Stimulated activated CD4-positive, alpha-beta T cell treated with anti-CD3 and anti-CD28 coated beads, Interleukin-12 subunit alpha, Interleukin-12 subunit beta, amount 100 ng/mL, for 4 hours (primary cell): ENCODE measurements at regions not wholly inside any gene's neighbourhood (a gene's known extent, or its start where the extent isn't known, plus 50 kb on each side); places are given as distances from the start of the nearest gene placed in this dataset.

ENCODE experiments used
- DNase-seq: peaks from one replicate; pipeline ENCODE4 v3.0.0-alpha.2; 2020

DNA sequence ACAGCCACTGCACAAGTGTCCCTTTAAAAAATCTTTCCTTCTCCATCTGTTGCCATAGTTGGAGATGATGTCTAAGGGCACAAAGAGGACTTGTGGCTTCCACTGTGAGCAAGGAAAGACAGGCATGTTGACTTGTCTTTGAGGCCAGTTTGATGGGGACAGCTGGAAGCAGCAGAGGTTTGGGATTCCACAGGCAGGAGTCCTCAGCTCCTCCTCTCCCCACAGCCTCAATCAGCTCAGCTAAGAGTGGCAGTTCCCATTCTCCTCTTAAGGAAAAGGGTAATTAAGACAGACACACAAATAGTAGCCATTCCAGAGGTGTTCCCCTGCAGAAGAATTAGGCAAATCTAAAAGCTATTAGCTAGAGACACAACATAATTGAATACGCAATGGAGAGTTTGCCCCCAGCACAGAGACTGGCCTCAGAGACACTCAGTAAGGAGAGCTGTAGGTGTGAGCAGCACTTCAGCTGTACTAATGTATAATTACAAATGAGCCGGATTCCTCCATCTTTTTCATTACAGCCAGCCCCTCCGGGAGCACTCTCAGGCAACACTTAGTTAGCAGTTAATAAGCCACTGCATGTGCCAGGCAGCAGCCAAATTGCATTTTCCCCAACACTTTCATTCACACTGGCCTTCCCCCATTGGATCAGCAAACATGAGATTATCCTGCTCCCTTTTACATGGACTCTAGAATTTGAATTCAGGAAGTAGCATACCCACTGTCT lies 434.0 kb downstream of the FOXO1 start:
- no peak for DNase-seq

DNA sequence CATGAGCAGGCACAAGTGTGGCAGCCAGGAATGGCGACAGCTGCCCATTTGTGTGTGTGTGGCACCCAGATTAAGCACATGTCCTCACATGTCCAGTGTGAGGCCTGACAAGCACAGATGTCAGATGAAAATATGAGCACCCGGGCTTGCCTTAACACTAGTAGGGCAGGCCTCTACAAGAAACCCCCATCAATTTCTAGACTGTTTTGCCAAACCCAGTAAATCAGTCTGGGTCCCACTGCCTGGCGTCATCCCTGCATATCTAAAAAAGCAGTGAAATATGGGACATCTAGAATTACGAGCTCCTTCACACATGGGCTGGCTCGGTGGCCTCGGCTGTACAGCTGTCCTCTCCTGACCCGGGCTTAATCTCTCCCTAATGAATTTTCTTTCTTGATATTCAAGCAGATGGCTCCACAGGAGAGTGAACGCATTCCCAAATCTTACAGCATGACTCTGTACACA lies 432.7 kb downstream of the FOXO1 start:
- no peak for DNase-seq

DNA sequence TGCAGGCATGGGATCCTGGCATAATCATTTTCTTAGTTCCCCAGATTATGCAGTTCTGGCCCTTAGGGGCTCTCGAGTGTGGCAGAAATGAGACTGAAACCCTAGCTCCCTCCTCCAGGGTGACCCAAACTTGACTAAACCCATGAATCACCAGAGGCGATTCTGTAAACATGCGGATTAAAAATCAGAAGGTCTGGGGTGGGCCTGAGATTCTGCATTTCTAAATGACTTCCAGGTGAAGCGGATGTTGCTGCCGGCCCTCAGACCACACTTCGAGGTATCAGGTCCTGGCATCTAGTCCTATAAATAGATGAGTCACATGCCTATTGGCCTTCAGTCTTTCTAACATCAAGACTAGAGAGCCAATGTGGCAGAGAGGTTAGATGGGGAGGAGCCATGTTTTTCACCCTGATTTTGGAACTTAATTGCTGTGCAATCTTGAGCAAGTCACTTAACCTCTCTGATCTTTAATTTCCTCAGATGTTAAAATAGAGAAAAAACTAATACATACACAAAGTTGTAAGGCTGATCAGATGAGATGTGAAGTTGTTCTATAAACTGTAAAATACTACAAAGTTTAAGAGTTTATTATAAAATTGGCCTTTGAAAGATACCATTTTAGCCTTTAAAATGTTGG lies 431.2 kb downstream of the FOXO1 start:
- no peak for DNase-seq

DNA sequence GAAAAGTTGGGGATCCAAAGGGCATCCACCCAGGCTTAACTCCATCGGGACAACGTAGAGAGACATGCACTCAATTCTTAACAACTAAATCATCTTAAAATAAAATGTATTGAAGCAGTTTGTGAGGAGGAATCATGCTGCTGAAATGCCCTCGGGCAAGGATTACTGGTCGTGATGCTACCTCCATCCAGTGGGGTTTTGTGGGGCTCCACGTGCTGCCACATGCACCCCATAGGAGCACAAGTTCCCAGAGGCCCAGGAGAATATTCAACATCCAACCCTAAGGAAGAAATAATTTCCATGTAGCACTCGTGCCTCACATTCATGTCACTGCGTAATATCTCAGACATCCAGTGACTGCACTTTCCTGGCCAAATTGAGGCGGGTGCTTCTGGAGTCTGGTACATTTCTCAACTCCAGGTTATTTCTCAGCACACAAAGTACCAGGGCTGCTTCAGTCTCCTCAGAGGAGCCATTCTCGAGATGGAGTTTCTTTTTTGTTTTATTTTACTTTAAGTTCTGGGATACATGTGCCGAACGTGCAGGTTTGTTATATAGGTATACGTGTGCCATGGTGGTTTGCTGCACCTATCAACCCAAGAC lies 429.8 kb downstream of the FOXO1 start:
- no peak for DNase-seq

GRCh38 chr13:40238761-40239160 lies 427.7 kb downstream of the FOXO1 start:
- no peak for DNase-seq

- no peak for DNase-seq
Measured at GRCh38 chr13:40240293-40240692, 426.1 kb downstream of the FOXO1 start.

DNA sequence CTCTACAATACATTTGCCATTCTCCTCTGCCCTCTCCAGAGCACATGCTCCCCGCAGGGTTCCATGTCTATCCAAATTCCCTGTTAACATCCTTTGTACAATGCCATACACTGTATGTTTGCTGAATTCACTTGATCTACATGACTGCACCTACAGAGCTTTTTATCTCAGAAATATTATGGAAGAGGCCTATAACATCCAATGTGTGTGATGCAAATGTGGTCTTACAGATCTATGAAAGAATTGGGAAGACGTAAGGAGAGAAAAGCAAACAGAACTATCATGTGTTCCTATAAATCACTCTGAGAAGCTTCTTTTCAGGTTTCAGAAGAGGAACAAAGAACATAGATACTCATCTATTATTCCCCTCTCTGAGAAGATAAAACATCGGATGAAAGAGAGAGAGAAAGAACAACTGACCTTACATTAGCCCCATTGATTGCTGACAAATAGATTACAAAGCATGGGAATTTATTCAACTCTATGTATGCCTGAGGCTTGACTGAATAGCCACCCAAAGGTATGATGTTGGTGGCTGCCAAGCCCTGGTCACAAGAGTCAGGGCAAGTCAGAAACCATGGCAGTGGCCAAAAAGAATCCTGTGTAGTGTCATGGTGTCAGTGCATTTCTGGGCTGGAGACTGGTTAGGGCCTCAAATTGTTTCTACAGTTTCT lies 425.2 kb downstream of the FOXO1 start:
- no peak for DNase-seq

- DNase-seq = no peak
Measured at GRCh38 chr13:40243047-40243446, 423.4 kb downstream of the FOXO1 start.

DNA sequence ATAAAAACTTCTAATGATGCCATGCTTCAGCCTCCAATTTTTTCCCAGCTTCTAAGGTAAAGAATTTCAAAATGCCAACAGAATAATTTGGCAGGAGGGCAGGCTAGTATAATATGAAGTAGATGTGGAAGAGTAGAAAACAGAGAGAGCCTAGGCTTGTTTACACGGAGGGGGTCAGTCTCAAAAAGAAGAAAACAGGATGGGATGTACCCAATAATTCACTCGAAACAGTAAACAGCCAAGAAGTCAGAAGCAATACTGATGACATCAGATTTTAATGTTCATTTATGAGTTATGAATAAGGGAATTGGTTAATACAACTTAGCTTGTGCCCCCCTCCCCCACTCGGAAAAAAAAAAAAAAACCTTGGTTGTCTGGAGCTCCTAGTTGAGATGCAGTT lies 422.5 kb downstream of the FOXO1 start:
- DNase-seq = no peak

- DNase-seq = no peak
Measured at GRCh38 chr13:40245567-40245966, 420.9 kb downstream of the FOXO1 start.

- DNase-seq = no peak
Measured at GRCh38 chr13:40247845-40248244, 418.6 kb downstream of the FOXO1 start.

- DNase-seq = no peak
Measured at GRCh38 chr13:40251343-40252032, 415.0 kb downstream of the FOXO1 start.

DNA sequence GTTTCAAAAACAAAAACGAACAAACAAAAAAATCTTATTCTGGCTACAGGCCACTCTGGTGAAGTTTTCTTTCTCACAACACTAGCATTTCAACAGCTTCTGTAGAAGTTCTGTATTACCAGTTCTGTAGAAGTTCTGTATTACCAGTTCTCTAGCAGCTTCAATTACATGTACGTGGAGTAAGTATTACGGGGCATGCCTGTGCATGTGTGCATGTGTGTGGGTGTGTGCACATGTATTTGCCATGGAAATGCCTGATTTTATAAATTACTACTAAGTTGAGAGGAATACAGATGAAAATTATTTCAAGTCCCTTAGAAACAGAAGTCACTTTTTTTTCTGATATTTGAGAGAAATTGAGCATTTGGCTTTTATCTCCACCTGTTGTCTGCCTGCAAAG lies 414.2 kb downstream of the FOXO1 start:
- no peak for DNase-seq

DNA sequence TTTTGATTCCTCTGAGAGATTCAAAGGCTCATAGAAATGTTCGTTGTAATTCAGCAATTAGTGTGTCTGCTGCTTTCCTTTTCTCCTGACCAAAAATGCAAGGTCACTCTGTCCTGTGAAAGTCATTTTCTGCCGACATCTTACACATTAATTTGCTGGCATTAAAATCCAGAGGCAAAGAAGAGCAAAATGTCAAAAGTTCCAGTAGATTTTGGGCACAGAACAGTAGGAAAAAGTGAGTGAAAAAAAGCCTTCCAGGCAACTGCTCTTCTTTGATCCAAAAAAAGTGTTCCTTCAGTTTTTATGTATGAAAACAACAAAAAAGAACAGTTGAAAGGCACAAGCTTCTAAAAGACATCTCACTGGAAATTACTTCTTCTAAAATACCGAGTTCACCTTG lies 413.8 kb downstream of the FOXO1 start:
- DNase-seq = no peak

- DNase-seq = no peak
Measured at GRCh38 chr13:40254394-40254793, 412.0 kb downstream of the FOXO1 start.

DNA sequence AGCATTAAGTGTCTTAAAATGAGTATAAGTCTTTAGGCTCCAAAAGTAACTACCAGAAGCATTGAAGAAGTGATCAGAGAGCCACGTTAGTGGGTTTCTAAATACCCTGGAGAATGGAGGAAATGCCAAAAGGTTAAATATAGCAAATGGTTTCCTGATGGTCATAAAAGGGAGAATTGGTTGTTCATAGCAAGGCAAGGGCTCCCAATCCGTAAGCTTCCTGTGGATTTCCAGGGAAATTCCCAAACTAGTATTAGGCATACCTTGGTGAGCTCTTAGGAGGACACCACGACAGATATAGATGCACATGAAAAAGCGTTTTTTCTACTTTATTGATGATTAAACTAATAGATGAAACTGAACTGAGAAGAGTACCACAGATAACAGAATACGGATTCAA lies 410.9 kb downstream of the FOXO1 start:
- DNase-seq = no peak

DNA sequence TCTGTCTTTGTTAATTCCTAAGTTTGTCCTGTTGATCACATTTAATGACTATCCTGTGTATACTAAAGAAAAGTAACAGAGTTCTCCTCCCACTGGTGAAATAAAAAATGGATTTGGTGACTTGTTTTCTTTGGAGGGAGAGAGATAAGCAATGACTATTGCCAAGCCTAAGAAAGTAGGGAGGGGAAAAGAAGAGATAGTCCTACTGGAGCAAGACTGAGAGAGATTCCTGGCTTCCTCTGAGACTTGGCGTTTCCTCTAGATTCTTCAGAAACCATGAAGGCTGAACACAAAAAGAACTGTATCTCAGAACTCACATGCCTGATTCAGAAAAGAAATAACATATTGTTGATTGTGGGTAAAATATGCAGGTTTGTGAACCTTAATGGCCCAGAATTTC lies 406.5 kb downstream of the FOXO1 start:
- no peak for DNase-seq

- DNase-seq = no peak
Measured at GRCh38 chr13:40261336-40261735, 405.1 kb downstream of the FOXO1 start.

GRCh38 chr13:40261947-40262346 lies 404.5 kb downstream of the FOXO1 start:
- DNase-seq = no peak

DNA sequence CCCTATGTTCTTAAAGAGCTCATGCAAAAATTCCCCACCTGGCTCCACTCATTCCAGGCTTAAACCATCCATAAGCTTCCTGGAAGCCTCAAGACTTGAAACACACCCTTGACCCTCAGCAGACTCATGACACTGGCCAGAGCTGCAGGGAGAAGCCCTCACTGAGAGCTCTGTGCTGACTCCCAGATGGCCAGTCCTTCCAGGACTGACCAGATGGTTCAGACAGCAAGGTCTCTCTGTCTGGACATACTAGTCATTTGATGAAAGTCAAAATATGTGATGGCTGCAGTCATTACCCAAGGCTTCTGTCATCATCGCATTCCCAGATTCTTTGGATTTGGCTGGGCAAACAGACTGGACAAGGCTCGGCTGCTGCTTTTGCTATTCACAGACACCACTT lies 397.4 kb downstream of the FOXO1 start:
- DNase-seq = no peak

DNA sequence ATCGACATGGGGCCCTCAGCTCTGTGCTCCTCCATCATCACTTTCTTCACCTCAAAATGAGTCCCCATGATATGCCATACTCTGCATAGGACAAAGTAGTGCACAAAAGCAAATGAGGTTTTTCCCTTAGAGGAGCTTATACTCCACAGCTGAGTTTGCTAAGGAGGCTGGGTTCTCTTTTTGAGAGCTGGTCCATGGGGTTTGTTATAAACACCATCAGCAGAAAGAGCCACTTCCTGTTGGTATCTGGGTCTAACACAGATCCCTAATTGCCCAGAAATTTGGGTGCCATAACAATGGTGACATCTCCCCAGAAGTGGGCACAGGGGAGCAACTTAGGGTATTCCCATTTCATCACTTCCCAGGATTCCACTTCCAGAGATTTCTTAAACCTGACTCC lies 395.7 kb downstream of the FOXO1 start:
- DNase-seq = no peak

DNA sequence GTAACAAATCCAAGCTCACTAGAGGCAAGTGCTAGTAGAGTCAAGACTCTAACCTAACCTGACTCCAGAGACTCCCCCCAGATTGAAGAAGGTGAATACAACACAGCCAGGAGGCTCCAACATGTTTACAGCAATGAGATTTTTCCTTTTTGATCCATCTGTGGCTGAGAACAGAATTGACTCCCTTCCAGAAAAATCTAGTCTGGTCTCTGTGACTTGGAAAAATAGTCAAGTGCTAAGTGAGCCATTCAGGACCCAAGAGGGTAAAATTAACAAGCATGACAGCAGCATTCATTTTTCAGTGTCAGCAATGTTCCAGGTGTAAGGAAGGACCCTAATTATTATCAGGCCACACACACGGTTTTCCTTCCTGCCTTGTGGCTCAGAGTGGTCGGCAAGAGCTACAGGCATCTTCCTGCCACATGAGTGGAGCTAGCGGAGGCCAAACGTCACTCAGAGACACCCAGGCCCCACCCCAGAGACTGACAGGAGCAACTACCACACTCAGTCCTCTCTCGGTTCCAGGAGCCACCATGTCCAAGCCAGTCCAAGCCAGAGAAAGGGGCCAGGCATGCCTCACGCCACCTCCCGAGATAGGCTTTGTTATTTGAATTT lies 395.1 kb downstream of the FOXO1 start:
- DNase-seq = no peak
